ENCODE measurements at regions not wholly inside any gene's neighbourhood (a gene's known extent, or its start where the extent isn't known, plus 50 kb on each side); places are given as distances from the start of the nearest gene placed in this dataset.

GRCh38 chr5:56489272-56489671, 256.1 kb upstream of the ANKRD55 start:
- no peaks in the 10 kb centered on the region for H3K27me3 Mint-ChIP-seq
- no peak for ATAC-seq (ENCODE audit: low read depth)
- peaks cover 3% of the 10 kb centered on the region for H3K9me3 Mint-ChIP-seq
- H3K27ac Mint-ChIP-seq: no peak overlapping the region
- H3K4me1 Mint-ChIP-seq: peaks cover 8% of the 10 kb centered on the region
- peaks cover 2% of the 10 kb centered on the region for H3K36me3 Mint-ChIP-seq
- H3K4me3 Mint-ChIP-seq: no peak overlapping the region
- no peak for DNase-seq (ENCODE audit: low spot score in 2 of 2)

- Mint-ChIP-seq H3K4me3 (no peak overlapping the region), H3K36me3 (peaks cover 2% of the 10 kb centered on the region), H3K9me3 (peaks cover 3% of the 10 kb centered on the region), H3K27ac (no peak overlapping the region), H3K27me3 (no peaks in the 10 kb centered on the region), H3K4me1 (peaks cover 7% of the 10 kb centered on the region)
- no peak for ATAC-seq (ENCODE audit: low read depth)
- no peak for DNase-seq (ENCODE audit: low spot score in 2 of 2)
Measured at GRCh38 chr5:56487528-56488115, 254.5 kb upstream of the ANKRD55 start.

- Mint-ChIP-seq H3K27ac (peak overlapping the region; percentile 88), H3K4me1 (peaks cover 38% of the 10 kb centered on the region), H3K36me3 (peaks cover 2% of the 10 kb centered on the region), H3K4me3 (peak overlapping the region; percentile 94), H3K27me3 (no peaks in the 10 kb centered on the region), H3K9me3 (peaks cover 3% of the 10 kb centered on the region)
- DNase-seq (ENCODE audit: low spot score in 2 of 2) (peak; percentile 28 to 44), ATAC-seq (ENCODE audit: low read depth) (peak; percentile 66)
Measured at GRCh38 chr5:56482363-56482762, 249.2 kb upstream of the ANKRD55 start.

GRCh38 chr5:56481428-56482357, 248.6 kb upstream of the ANKRD55 start:
- peak; percentile 5 for ATAC-seq (ENCODE audit: low read depth)
- Mint-ChIP-seq H3K27ac (peak overlapping the region; percentile 88), H3K9me3 (peaks cover 2% of the 10 kb centered on the region), H3K36me3 (peaks cover 1% of the 10 kb centered on the region), H3K4me3 (peak overlapping the region; percentile 94), H3K27me3 (no peaks in the 10 kb centered on the region), H3K4me1 (peaks cover 36% of the 10 kb centered on the region)
- DNase-seq (ENCODE audit: low spot score in 2 of 2): peak; percentile 52 to 53

GRCh38 chr5:56480705-56481427, 247.7 kb upstream of the ANKRD55 start:
- Mint-ChIP-seq H3K27me3 (no peaks in the 10 kb centered on the region), H3K4me1 (peaks cover 39% of the 10 kb centered on the region), H3K4me3 (peak overlapping the region; percentile 94), H3K9me3 (no peaks in the 10 kb centered on the region), H3K27ac (peak overlapping the region; percentile 88), H3K36me3 (no peaks in the 10 kb centered on the region)
- DNase-seq (ENCODE audit: low spot score in 2 of 2): peak in 1 of 2 donors; percentile 68
- peak; percentile 23 for ATAC-seq (ENCODE audit: low read depth)

- ATAC-seq (ENCODE audit: low read depth) (peak; percentile 44), DNase-seq (ENCODE audit: low spot score in 2 of 2) (peak; percentile 43 to 45)
- H3K36me3 Mint-ChIP-seq: no peaks in the 10 kb centered on the region
- H3K27me3 Mint-ChIP-seq: no peaks in the 10 kb centered on the region
- peak overlapping the region; percentile 93 for H3K4me3 Mint-ChIP-seq
- no peaks in the 10 kb centered on the region for H3K9me3 Mint-ChIP-seq
- H3K4me1 Mint-ChIP-seq: peaks cover 38% of the 10 kb centered on the region
- H3K27ac Mint-ChIP-seq: peak overlapping the region; percentile 88
Measured at GRCh38 chr5:56480078-56480704, 247.1 kb upstream of the ANKRD55 start.

GRCh38 chr5:56479696-56480077, 246.6 kb upstream of the ANKRD55 start:
- H3K4me1 Mint-ChIP-seq: peaks cover 38% of the 10 kb centered on the region
- H3K36me3 Mint-ChIP-seq: no peaks in the 10 kb centered on the region
- H3K4me3 Mint-ChIP-seq: peak overlapping the region; percentile 93
- peak; percentile 26 to 27 for DNase-seq (ENCODE audit: low spot score in 2 of 2)
- peak; percentile 34 for ATAC-seq (ENCODE audit: low read depth)
- H3K27me3 Mint-ChIP-seq: no peaks in the 10 kb centered on the region
- H3K9me3 Mint-ChIP-seq: no peaks in the 10 kb centered on the region
- H3K27ac Mint-ChIP-seq: peak overlapping the region; percentile 88

GRCh38 chr5:56479126-56479525, 246.0 kb upstream of the ANKRD55 start:
- H3K9me3 Mint-ChIP-seq: no peaks in the 10 kb centered on the region
- no peaks in the 10 kb centered on the region for H3K36me3 Mint-ChIP-seq
- H3K27me3 Mint-ChIP-seq: no peaks in the 10 kb centered on the region
- peak in 1 of 2 donors; percentile 8 for DNase-seq (ENCODE audit: low spot score in 2 of 2)
- peak overlapping the region; percentile 88 for H3K27ac Mint-ChIP-seq
- H3K4me1 Mint-ChIP-seq: peaks cover 38% of the 10 kb centered on the region
- ATAC-seq (ENCODE audit: low read depth): no peak
- peak overlapping the region; percentile 93 for H3K4me3 Mint-ChIP-seq

GRCh38 chr5:56478062-56478461, 244.9 kb upstream of the ANKRD55 start:
- ATAC-seq (ENCODE audit: low read depth) (no peak), DNase-seq (ENCODE audit: low spot score in 2 of 2) (no peak)
- no peaks in the 10 kb centered on the region for H3K36me3 Mint-ChIP-seq
- no peaks in the 10 kb centered on the region for H3K9me3 Mint-ChIP-seq
- peak overlapping the region; percentile 50 for H3K27ac Mint-ChIP-seq
- H3K4me3 Mint-ChIP-seq: no peak overlapping the region
- no peaks in the 10 kb centered on the region for H3K27me3 Mint-ChIP-seq
- H3K4me1 Mint-ChIP-seq: peaks cover 38% of the 10 kb centered on the region

- H3K27ac Mint-ChIP-seq: no peak overlapping the region
- no peaks in the 10 kb centered on the region for H3K36me3 Mint-ChIP-seq
- H3K27me3 Mint-ChIP-seq: no peaks in the 10 kb centered on the region
- ATAC-seq (ENCODE audit: low read depth): no peak
- no peak overlapping the region for H3K4me3 Mint-ChIP-seq
- DNase-seq (ENCODE audit: low spot score in 2 of 2): no peak
- no peaks in the 10 kb centered on the region for H3K9me3 Mint-ChIP-seq
- H3K4me1 Mint-ChIP-seq: peaks cover 31% of the 10 kb centered on the region
Measured at GRCh38 chr5:56476487-56476856, 243.3 kb upstream of the ANKRD55 start.

GRCh38 chr5:56475689-56476486, 242.8 kb upstream of the ANKRD55 start:
- Mint-ChIP-seq H3K4me1 (peaks cover 29% of the 10 kb centered on the region), H3K27me3 (no peaks in the 10 kb centered on the region), H3K36me3 (no peaks in the 10 kb centered on the region), H3K4me3 (no peak overlapping the region), H3K27ac (no peak overlapping the region), H3K9me3 (no peaks in the 10 kb centered on the region)
- ATAC-seq (ENCODE audit: low read depth) (no peak), DNase-seq (ENCODE audit: low spot score in 2 of 2) (no peak)

GRCh38 chr5:56471707-56472106, 238.6 kb upstream of the ANKRD55 start:
- ATAC-seq (ENCODE audit: low read depth) (no peak), DNase-seq (ENCODE audit: low spot score in 2 of 2) (no peak)
- Mint-ChIP-seq H3K27me3 (no peaks in the 10 kb centered on the region), H3K27ac (no peak overlapping the region), H3K4me3 (no peak overlapping the region), H3K4me1 (peaks cover 21% of the 10 kb centered on the region), H3K36me3 (peaks cover 2% of the 10 kb centered on the region), H3K9me3 (no peaks in the 10 kb centered on the region)

GRCh38 chr5:56470007-56470406, 236.9 kb upstream of the ANKRD55 start:
- Mint-ChIP-seq H3K9me3 (no peaks in the 10 kb centered on the region), H3K4me1 (peaks cover 26% of the 10 kb centered on the region), H3K27ac (peak overlapping the region; percentile 56), H3K27me3 (no peaks in the 10 kb centered on the region), H3K4me3 (no peak overlapping the region), H3K36me3 (peaks cover 4% of the 10 kb centered on the region)
- no peak for ATAC-seq (ENCODE audit: low read depth)
- DNase-seq (ENCODE audit: low spot score in 2 of 2): no peak

All from memory B cell (primary cell).